B cell (primary cell): ENCODE measurements at regions not wholly inside any gene's neighbourhood (a gene's known extent, or its start where the extent isn't known, plus 50 kb on each side); places are given as distances from the start of the nearest gene placed in this dataset.

Experiments used
- ATAC-seq: fragments of 200-7000 bp; cut with Tn5 transposase; one replicate; pipeline ENCODE4 v1.10.0; 2021; ENCODE audit warnings: low read depth, mild to moderate bottlenecking, moderate number of reproducible peaks, moderate library complexity
- CTCF ChIA-PET: fragments of 350-600 bp; sonication (Branson Sonifier 250); formaldehyde crosslinking; loops from one replicate; lab custom pipeline; 2021; ENCODE audit warnings: antibody characterized with exemption, inconsistent platforms; lab: Charles Lee
- POLR2A ChIA-PET: fragments of 350-600 bp; sonication (Branson Sonifier 250); formaldehyde crosslinking; loops from one replicate; lab custom pipeline; 2021; ENCODE audit warnings: antibody characterized with exemption; lab: Charles Lee
- DNase-seq: peaks from one replicate; pipeline ENCODE4 v3.0.0; 2013
- H2AFZ ChIP-seq: 2 replicates; pipeline ENCODE4 v1.6.1; 2012; ENCODE audit warnings: mild to moderate bottlenecking, low read depth, low read length; ENCODE audit not compliant: insufficient read depth, poor library complexity, severe bottlenecking
- H3K27ac ChIP-seq, 2 donors: 1 replicate in 1 of 2; 2 replicates in 1 of 2; pipeline ENCODE4 v1.5.1; 2012 to 2013; ENCODE audit warnings: low read length in 2 of 2, mild to moderate bottlenecking in 2 of 2, moderate library complexity in 1 of 2
- H3K27me3 ChIP-seq, 4 experiments: fragments of 200-600 bp in 1 of 4; sonication (generic) in 1 of 4; replicated peaks in 1 of 4; 1 replicate in 2 of 4; 2 replicates in 2 of 4; pipeline versions ENCODE4 v1.6.1 to v1.7.0; 2013 to 2016; ENCODE audit warnings: low read length in 3 of 4, mild to moderate bottlenecking in 2 of 4, mixed read lengths in 1 of 4, moderate library complexity in 1 of 4; ENCODE audit not compliant: insufficient read depth in 4 of 4, control insufficient read depth in 3 of 4; ENCODE audit errors: control extremely low read depth in 1 of 4
- H3K36me3 ChIP-seq, 2 experiments: replicated peaks in 1 of 2; 1 replicate in 1 of 2; 2 replicates in 1 of 2; pipeline versions ENCODE4 v1.6.1 to v1.7.1; 2013; ENCODE audit warnings: low read length in 1 of 2; ENCODE audit not compliant: insufficient read depth in 2 of 2, control insufficient read depth in 1 of 2; ENCODE audit errors: control extremely low read depth in 1 of 2, extremely low read depth in 1 of 2
- H3K4me1 ChIP-seq, 2 donors: fragments of 200-600 bp in 1 of 2; sonication (generic) in 1 of 2; 1 replicate in 1 of 2; 2 replicates in 1 of 2; pipeline versions ENCODE4 v1.5.1 to v1.6.1; 2013 to 2017; ENCODE audit warnings: low read length in 2 of 2; ENCODE audit not compliant: control insufficient read depth in 2 of 2, insufficient read depth in 2 of 2
- H3K4me2 ChIP-seq: replicated peaks from 2 replicates; pipeline ENCODE3; 2012; ENCODE audit warnings: mild to moderate bottlenecking, low read depth, low read length; ENCODE audit not compliant: poor library complexity, severe bottlenecking
- H3K4me3 ChIP-seq, 5 experiments: fragments of 200-600 bp in 1 of 5; sonication (generic) in 1 of 5; 1 replicate in 3 of 5; 2 replicates in 2 of 5; pipeline versions ENCODE4 v1.5.1 to v1.7.0; 2011 to 2016; ENCODE audit warnings: low read length in 4 of 5, mild to moderate bottlenecking in 4 of 5, low read depth in 2 of 5, control low read depth in 1 of 5, moderate library complexity in 1 of 5; ENCODE audit not compliant: insufficient read depth in 1 of 5; ENCODE audit errors: control extremely low read depth in 1 of 5, extremely low read depth in 1 of 5
- H3K79me2 ChIP-seq: fragments of 200-600 bp; sonication (generic); one replicate; pipeline ENCODE4 v1.6.0; 2016; ENCODE audit warnings: low read length; ENCODE audit not compliant: control insufficient read depth, insufficient read depth
- H3K9ac ChIP-seq: fragments of 200-600 bp; sonication (generic); 2 replicates; pipeline ENCODE4 v1.6.1; 2017; ENCODE audit warnings: mild to moderate bottlenecking, low read length, moderate library complexity
- H3K9me3 ChIP-seq, 3 donors: one replicate each; pipeline versions ENCODE4 v1.6.1 to v1.7.1; 2013; ENCODE audit warnings: low read length in 2 of 3; ENCODE audit not compliant: control insufficient read depth in 2 of 3, insufficient read depth in 1 of 3; ENCODE audit errors: control extremely low read depth in 1 of 3
- H4K20me1 ChIP-seq: 2 replicates; pipeline ENCODE4 v1.6.0; 2012; ENCODE audit warnings: mild to moderate bottlenecking, low read length; ENCODE audit not compliant: insufficient read depth, control insufficient read depth, poor library complexity, severe bottlenecking
- H3K27ac Mint-ChIP-seq: one replicate; pipeline ENCODE4 v1.8.0; 2021; ENCODE audit warnings: mixed read lengths
- H3K27me3 Mint-ChIP-seq: one replicate; pipeline ENCODE4 v1.8.0; 2021; ENCODE audit warnings: mixed read lengths
- H3K4me1 Mint-ChIP-seq: one replicate; pipeline ENCODE4 v1.8.0; 2021; ENCODE audit warnings: mixed read lengths
- H3K4me3 Mint-ChIP-seq: one replicate; pipeline ENCODE4 v1.8.0; 2021; ENCODE audit warnings: mixed read lengths
- H3K9me3 Mint-ChIP-seq: one replicate; pipeline ENCODE4 v1.8.0; 2022; ENCODE audit warnings: mixed read lengths; ENCODE audit not compliant: insufficient read depth
- EZH2 ChIP-seq: IDR thresholded peaks from 2 replicates; pipeline ENCODE4 v1.6.1; 2012; ENCODE audit warnings: borderline replicate concordance, low read depth, mild to moderate bottlenecking, moderate library complexity, low read length; ENCODE audit not compliant: insufficient read depth, poor library complexity, severe bottlenecking
- WGBS: methylation state at CpG from one replicate; pipeline ENCODE4 v1.1.5; 2013; ENCODE audit warnings: missing lambda C conversion rate; ENCODE audit not compliant: insufficient coverage; 5-methylcytosine and 5-hydroxymethylcytosine counted together
- intact Hi-C: fragments of 100-400 bp; cut with micrococcal nuclease; formaldehyde crosslinking; loops from one replicate; pipeline ENCODE4 v1.10.0; 2022
- TF ChIP-seq, protein P1 (sequence below): fragments of 200-600 bp; IDR thresholded peaks from one replicate; pipeline ENCODE4 v1.8.0; 2022; ENCODE audit warnings: antibody characterized with exemption, mild to moderate bottlenecking

DNA sequence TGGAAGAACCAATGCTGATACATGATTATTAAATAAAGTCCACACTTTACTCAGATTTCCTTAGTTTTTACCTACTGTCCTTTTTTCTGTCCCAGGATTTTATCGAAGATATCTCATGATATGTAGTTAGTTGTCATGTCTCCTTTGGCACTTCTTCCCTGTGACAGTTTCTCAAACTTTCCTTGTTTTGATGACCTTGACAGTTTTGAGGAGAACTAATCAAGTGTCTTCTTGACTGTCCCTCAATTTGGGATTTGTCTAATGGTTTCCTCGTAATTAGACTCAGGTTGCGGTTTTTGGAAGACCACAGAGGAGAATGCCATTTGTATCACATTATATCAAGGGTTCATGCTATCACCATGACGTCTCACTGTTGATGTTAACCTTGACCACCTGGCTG, 483.1 kb upstream of the ZNF608 start:
- no peaks in the 10 kb centered on the region for H3K36me3 ChIP-seq
- H3K27ac ChIP-seq, result no peak overlapping the region
- H3K4me1 ChIP-seq, result no peaks in the 10 kb centered on the region
- H2AFZ ChIP-seq, result no peak overlapping the region
- Mint-ChIP-seq H3K9me3 (no peaks in the 10 kb centered on the region), H3K27me3 (no peaks in the 10 kb centered on the region), H3K27ac (no peak overlapping the region), H3K4me3 (no peak overlapping the region), H3K4me1 (peaks cover 1% of the 10 kb centered on the region)
- H3K4me2 ChIP-seq, result no peak overlapping the region
- intact Hi-C loops, result no loop called here
- H3K9me3 ChIP-seq, result no peaks in the 10 kb centered on the region
- WGBS, result no CpG with 5 or more reads among the region's 4 CpGs
- no peak for TF ChIP-seq EZH2
- ChIA-PET CTCF (no interaction called here), POLR2A (no interaction called here)
- no peak overlapping the region for H3K9ac ChIP-seq
- no peak overlapping the region for H3K4me3 ChIP-seq
- DNase-seq (no peak), ATAC-seq (no peak)
- H3K27me3 ChIP-seq, result no peaks in the 10 kb centered on the region
- no peaks in the 10 kb centered on the region for H3K79me2 ChIP-seq
- no peaks in the 10 kb centered on the region for H4K20me1 ChIP-seq

DNA sequence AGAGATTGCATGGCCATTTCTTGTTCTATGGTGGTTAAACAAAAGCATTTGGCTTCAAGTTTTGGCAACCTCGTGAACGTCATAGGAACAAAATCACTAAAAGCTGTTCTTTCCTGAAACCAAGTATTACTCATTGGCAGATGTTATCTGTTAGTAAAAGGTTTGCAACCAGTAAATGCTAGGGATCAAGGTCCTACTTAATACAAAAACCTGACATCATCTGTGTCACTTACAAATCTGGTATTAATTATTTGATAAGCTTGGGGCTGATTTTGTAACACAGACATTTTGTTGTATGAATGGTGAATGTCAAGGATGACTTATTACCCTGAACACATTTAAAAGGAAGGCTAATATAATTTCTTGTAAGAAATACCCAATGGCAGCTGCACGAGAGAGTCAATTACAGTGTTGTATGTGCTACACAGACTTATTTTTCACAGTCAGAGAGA, 486.4 kb upstream of the ZNF608 start:
- no peaks in the 10 kb centered on the region for H3K9me3 ChIP-seq
- no CpG with 5 or more reads among the region's 3 CpGs for WGBS
- Mint-ChIP-seq H3K9me3 (no peaks in the 10 kb centered on the region), H3K27ac (no peak overlapping the region), H3K27me3 (no peaks in the 10 kb centered on the region), H3K4me3 (no peak overlapping the region), H3K4me1 (peaks cover 4% of the 10 kb centered on the region)
- H2AFZ ChIP-seq, result no peak overlapping the region
- H3K79me2 ChIP-seq, result no peaks in the 10 kb centered on the region
- DNase-seq (no peak), ATAC-seq (no peak)
- H3K9ac ChIP-seq, result no peak overlapping the region
- H3K27ac ChIP-seq, result no peak overlapping the region
- no peaks in the 10 kb centered on the region for H4K20me1 ChIP-seq
- ChIA-PET CTCF (no interaction called here), POLR2A (no interaction called here)
- H3K4me3 ChIP-seq, result no peak overlapping the region
- intact Hi-C loops, result no loop called here
- TF ChIP-seq, protein P1, sequence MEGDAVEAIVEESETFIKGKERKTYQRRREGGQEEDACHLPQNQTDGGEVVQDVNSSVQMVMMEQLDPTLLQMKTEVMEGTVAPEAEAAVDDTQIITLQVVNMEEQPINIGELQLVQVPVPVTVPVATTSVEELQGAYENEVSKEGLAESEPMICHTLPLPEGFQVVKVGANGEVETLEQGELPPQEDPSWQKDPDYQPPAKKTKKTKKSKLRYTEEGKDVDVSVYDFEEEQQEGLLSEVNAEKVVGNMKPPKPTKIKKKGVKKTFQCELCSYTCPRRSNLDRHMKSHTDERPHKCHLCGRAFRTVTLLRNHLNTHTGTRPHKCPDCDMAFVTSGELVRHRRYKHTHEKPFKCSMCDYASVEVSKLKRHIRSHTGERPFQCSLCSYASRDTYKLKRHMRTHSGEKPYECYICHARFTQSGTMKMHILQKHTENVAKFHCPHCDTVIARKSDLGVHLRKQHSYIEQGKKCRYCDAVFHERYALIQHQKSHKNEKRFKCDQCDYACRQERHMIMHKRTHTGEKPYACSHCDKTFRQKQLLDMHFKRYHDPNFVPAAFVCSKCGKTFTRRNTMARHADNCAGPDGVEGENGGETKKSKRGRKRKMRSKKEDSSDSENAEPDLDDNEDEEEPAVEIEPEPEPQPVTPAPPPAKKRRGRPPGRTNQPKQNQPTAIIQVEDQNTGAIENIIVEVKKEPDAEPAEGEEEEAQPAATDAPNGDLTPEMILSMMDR, result no peak
- no peak for TF ChIP-seq EZH2
- H3K4me2 ChIP-seq, result no peak overlapping the region
- no peaks in the 10 kb centered on the region for H3K4me1 ChIP-seq
- no peaks in the 10 kb centered on the region for H3K27me3 ChIP-seq
- H3K36me3 ChIP-seq, result no peaks in the 10 kb centered on the region
